BE2C (cell line): ENCODE measurements at regions not wholly inside any gene's neighbourhood (a gene's known extent, or its start where the extent isn't known, plus 50 kb on each side); places are given as distances from the start of the nearest gene placed in this dataset.

Experiments used
- DNase-seq: peaks from one replicate; pipeline ENCODE4 v3.0.0-alpha.2; 2020
- H3K27me3 ChIP-seq: fragments of 250-450 bp; sonication (Bioruptor Pico); 2 replicates; pipeline ENCODE4 v1.5.1; 2020; ENCODE audit warnings: mild to moderate bottlenecking
- H3K36me3 ChIP-seq: fragments of 250-450 bp; sonication (Bioruptor Pico); 2 replicates; pipeline ENCODE4 v1.5.1; 2020; ENCODE audit warnings: mild to moderate bottlenecking
- H3K4me1 ChIP-seq: fragments of 250-450 bp; sonication (Bioruptor Pico); 2 replicates; pipeline ENCODE4 v1.5.1; 2020
- H3K4me3 ChIP-seq: 2 replicates; pipeline ENCODE4 v1.5.1; 2011; ENCODE audit warnings: low read depth, low read length
- H3K9me3 ChIP-seq: fragments of 250-450 bp; sonication (Bioruptor Pico); 2 replicates; pipeline ENCODE4 v1.5.1; 2020
- CTCF ChIP-seq: IDR thresholded peaks from 2 replicates; pipeline ENCODE4 v1.5.1; 2012; ENCODE audit warnings: mild to moderate bottlenecking, low read depth, low read length

DNA sequence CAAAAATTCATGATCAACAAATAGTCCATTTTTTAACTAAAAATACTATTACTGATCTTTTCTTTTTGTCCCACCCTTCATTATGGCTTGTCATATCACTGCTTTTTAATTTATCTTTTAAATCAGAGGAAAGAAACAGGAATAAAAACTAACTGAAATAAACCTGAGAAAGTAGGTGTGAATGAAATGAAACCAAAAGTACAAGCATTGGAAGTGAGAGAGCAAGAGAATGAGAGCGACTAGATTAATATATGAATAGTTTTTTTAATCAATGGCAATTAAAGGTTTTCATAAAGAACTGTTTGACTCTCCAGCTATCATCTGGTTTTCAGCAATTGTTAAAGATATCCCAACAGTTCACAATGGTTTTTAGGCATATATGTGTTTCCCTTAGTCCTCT lies 137.8 kb downstream of the SPAG6 start:
- H3K36me3 ChIP-seq: no peaks in the 10 kb centered on the region

More for the DNA sequence above, 137.8 kb downstream of the SPAG6 start:
- no peak for TF ChIP-seq CTCF
- no peaks in the 10 kb centered on the region; the same call in 1 of the 2 replicates for H3K4me1 ChIP-seq
- no peaks in the 10 kb centered on the region for H3K9me3 ChIP-seq
- H3K4me3 ChIP-seq: no peak overlapping the region
- no peaks in the 10 kb centered on the region for H3K27me3 ChIP-seq
- DNase-seq: no peak
